ENCODE measurements at regions not wholly inside any gene's neighbourhood (a gene's known extent, or its start where the extent isn't known, plus 50 kb on each side); places are given as distances from the start of the nearest gene placed in this dataset.

GRCh38 chr4:170348945-170349344 is 259.2 kb upstream of the AADAT start:
- TF ChIP-seq, protein P1, sequence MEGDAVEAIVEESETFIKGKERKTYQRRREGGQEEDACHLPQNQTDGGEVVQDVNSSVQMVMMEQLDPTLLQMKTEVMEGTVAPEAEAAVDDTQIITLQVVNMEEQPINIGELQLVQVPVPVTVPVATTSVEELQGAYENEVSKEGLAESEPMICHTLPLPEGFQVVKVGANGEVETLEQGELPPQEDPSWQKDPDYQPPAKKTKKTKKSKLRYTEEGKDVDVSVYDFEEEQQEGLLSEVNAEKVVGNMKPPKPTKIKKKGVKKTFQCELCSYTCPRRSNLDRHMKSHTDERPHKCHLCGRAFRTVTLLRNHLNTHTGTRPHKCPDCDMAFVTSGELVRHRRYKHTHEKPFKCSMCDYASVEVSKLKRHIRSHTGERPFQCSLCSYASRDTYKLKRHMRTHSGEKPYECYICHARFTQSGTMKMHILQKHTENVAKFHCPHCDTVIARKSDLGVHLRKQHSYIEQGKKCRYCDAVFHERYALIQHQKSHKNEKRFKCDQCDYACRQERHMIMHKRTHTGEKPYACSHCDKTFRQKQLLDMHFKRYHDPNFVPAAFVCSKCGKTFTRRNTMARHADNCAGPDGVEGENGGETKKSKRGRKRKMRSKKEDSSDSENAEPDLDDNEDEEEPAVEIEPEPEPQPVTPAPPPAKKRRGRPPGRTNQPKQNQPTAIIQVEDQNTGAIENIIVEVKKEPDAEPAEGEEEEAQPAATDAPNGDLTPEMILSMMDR (IDR thresholded peaks at IDR 0.05) = no peak
- no peak for TF ChIP-seq POLR2A (IDR thresholded peaks at IDR 0.05)

Data from body of pancreas (tissue), 4 donors.